Activated B cell treated with CpG ODN at 0.5 μM for 24 hours (primary cell): ENCODE measurements at regions not wholly inside any gene's neighbourhood (a gene's known extent, or its start where the extent isn't known, plus 50 kb on each side); places are given as distances from the start of the nearest gene placed in this dataset.

Experiments
- ATAC-seq: fragments of 200-7000 bp; cut with Tn5 transposase; one replicate; pipeline ENCODE4 v1.10.0; 2021; ENCODE audit warnings: low read depth, mild to moderate bottlenecking, moderate library complexity
- CTCF ChIA-PET: fragments of 350-600 bp; sonication (Branson Sonifier 250); formaldehyde crosslinking; loops from one replicate; lab custom pipeline; 2021; ENCODE audit warnings: antibody characterized with exemption; lab: Charles Lee
- POLR2A ChIA-PET: fragments of 350-600 bp; sonication (Branson Sonifier 250); formaldehyde crosslinking; loops from one replicate; lab custom pipeline; 2021; ENCODE audit warnings: antibody characterized with exemption; lab: Charles Lee
- DNase-seq: peaks from one replicate; pipeline ENCODE4 v3.0.0; 2022
- H3K27ac Mint-ChIP-seq: one replicate; pipeline ENCODE4 v1.8.0; 2020; ENCODE audit warnings: mixed read lengths
- H3K27me3 Mint-ChIP-seq: one replicate; pipeline ENCODE4 v1.8.0; 2021; ENCODE audit warnings: mixed read lengths
- H3K36me3 Mint-ChIP-seq: one replicate; pipeline ENCODE4 v1.8.0; 2021; ENCODE audit warnings: low read depth, mixed read lengths
- H3K4me1 Mint-ChIP-seq: one replicate; pipeline ENCODE4 v1.8.0; 2021; ENCODE audit warnings: mixed read lengths
- H3K4me3 Mint-ChIP-seq: one replicate; pipeline ENCODE4 v1.8.0; 2020; ENCODE audit warnings: mild to moderate bottlenecking, mixed read lengths
- H3K9me3 Mint-ChIP-seq: one replicate; pipeline ENCODE4 v1.8.0; 2020; ENCODE audit warnings: mixed read lengths
- CTCF ChIP-seq: fragments of 200-600 bp; IDR thresholded peaks from one replicate; pipeline ENCODE4 v1.8.0; 2022; ENCODE audit warnings: antibody characterized with exemption, mild to moderate bottlenecking
- intact Hi-C: fragments of 100-400 bp; cut with micrococcal nuclease; formaldehyde crosslinking; loops from one replicate; pipeline ENCODE4 v1.15.1; 2024

- no peak for ATAC-seq
- H3K4me3 Mint-ChIP-seq, result no peak overlapping the region
- DNase-seq, result no peak
- POLR2A ChIA-PET, result no interaction called here
- peaks cover 9% of the 10 kb centered on the region for H3K9me3 Mint-ChIP-seq
- H3K36me3 Mint-ChIP-seq, result no peaks in the 10 kb centered on the region
- no peak overlapping the region for H3K27ac Mint-ChIP-seq
- no peak for TF ChIP-seq CTCF
- CTCF ChIA-PET, result no interaction called here
- H3K27me3 Mint-ChIP-seq, result no peaks in the 10 kb centered on the region
- no peaks in the 10 kb centered on the region for H3K4me1 Mint-ChIP-seq
- intact Hi-C loops, result no loop called here
Observed at GRCh38 chr2:81937944-81938343, 1633.4 kb upstream of the LRRTM1 start.

- intact Hi-C loops, result no loop called here
- Mint-ChIP-seq H3K4me1 (no peaks in the 10 kb centered on the region), H3K27me3 (no peaks in the 10 kb centered on the region), H3K36me3 (no peaks in the 10 kb centered on the region), H3K27ac (no peak overlapping the region), H3K4me3 (no peak overlapping the region), H3K9me3 (peaks cover 4% of the 10 kb centered on the region)
- ChIA-PET CTCF (no interaction called here), POLR2A (no interaction called here)
- DNase-seq (no peak), ATAC-seq (no peak)
- TF ChIP-seq CTCF, result no peak
Observed at GRCh38 chr2:81903534-81903933, 1599.0 kb upstream of the LRRTM1 start.

GRCh38 chr2:81901017-81901416, 1596.5 kb upstream of the LRRTM1 start:
- intact Hi-C loops, result no loop called here
- ATAC-seq, result no peak
- no peak overlapping the region for H3K27ac Mint-ChIP-seq
- H3K36me3 Mint-ChIP-seq, result no peaks in the 10 kb centered on the region
- ChIA-PET POLR2A (no interaction called here), CTCF (no interaction called here)
- peaks cover 4% of the 10 kb centered on the region for H3K9me3 Mint-ChIP-seq
- no peaks in the 10 kb centered on the region for H3K27me3 Mint-ChIP-seq
- H3K4me1 Mint-ChIP-seq, result no peaks in the 10 kb centered on the region
- H3K4me3 Mint-ChIP-seq, result no peak overlapping the region
- no peak for TF ChIP-seq CTCF
- no peak for DNase-seq

GRCh38 chr2:81895620-81896250, 1591.2 kb upstream of the LRRTM1 start:
- POLR2A ChIA-PET, result no interaction called here
- intact Hi-C loops, result no loop called here
- no peak overlapping the region for H3K27ac Mint-ChIP-seq
- H3K27me3 Mint-ChIP-seq, result no peaks in the 10 kb centered on the region
- ATAC-seq, result no peak
- no peak overlapping the region for H3K4me3 Mint-ChIP-seq
- H3K9me3 Mint-ChIP-seq, result peaks cover 2% of the 10 kb centered on the region
- CTCF ChIA-PET, result no interaction called here
- H3K4me1 Mint-ChIP-seq, result no peaks in the 10 kb centered on the region
- no peaks in the 10 kb centered on the region for H3K36me3 Mint-ChIP-seq
- DNase-seq, result no peak
- no peak for TF ChIP-seq CTCF

GRCh38 chr2:81894451-81894990, 1590.0 kb upstream of the LRRTM1 start:
- Mint-ChIP-seq H3K4me3 (no peak overlapping the region), H3K27me3 (no peaks in the 10 kb centered on the region), H3K9me3 (peaks cover 2% of the 10 kb centered on the region), H3K4me1 (no peaks in the 10 kb centered on the region), H3K36me3 (no peaks in the 10 kb centered on the region), H3K27ac (no peak overlapping the region)
- ATAC-seq (no peak), DNase-seq (no peak)
- intact Hi-C loops, result no loop called here
- no peak for TF ChIP-seq CTCF
- ChIA-PET CTCF (no interaction called here), POLR2A (no interaction called here)
